Stimulated activated CD8-positive, alpha-beta memory T cell treated with anti-CD3 and anti-CD28 coated beads, Interleukin-12 subunit alpha, Interleukin-12 subunit beta, amount 100 ng/mL, for 4 hours (primary cell): ENCODE measurements at regions not wholly inside any gene's neighbourhood (a gene's known extent, or its start where the extent isn't known, plus 50 kb on each side); places are given as distances from the start of the nearest gene placed in this dataset.

ENCODE experiments used
- DNase-seq: peaks from one replicate; pipeline ENCODE4 v3.0.0-alpha.2; 2020; ENCODE audit warnings: low read depth

DNA sequence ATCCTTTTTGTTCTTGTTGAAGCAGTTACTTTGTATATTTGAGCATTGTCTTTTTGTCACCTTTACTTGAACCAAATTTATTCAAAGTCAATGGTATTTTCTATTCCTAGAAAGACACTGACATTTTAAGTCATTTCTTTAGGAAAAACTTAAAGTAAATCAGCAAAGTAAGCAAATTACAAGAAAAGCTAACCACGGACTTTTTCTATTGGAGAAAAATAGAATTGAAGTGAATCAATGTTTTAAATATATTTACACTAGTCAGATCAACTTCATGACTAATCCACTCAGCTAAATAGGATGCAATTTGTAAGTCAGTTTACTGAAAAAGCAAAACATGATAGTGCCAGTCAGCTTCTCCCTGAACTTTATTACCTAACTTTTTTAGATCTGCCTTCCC is 733.8 kb upstream of the ALCAM start:
- no peak for DNase-seq

DNA sequence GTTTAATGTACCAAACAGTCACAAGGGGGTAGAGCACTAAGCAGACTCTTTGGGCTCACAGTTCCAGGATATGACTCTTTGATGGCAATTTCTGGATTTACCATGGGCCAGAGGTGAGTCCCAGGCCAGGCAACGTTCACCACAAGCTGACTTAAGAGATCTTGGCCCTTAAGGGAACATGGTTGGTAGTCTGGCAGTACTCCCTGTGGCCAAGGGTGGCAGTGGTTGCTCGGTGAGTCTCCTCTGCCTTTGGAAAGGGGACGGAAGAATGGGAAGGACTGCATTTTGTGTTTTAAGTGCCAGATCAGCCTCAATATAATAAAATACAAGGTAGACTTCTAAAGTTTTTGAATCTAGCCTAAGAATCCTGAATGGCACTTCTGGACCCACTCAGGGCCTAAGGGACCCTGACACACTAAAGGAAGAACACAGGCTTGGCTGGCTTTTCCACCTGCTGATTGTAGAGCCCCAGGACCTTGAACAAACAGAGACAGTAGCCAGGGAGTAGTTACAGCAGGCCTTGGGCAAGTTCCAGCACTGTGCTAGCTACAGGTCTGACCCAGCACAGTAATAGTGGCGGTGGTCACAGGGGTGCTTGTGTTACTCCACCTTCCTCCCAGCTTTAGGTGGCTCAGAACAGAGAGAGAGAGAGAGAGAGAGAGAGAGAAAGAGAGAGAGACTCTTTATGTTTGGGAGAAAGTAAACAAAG is 730.7 kb upstream of the ALCAM start:
- DNase-seq, result no peak

DNA sequence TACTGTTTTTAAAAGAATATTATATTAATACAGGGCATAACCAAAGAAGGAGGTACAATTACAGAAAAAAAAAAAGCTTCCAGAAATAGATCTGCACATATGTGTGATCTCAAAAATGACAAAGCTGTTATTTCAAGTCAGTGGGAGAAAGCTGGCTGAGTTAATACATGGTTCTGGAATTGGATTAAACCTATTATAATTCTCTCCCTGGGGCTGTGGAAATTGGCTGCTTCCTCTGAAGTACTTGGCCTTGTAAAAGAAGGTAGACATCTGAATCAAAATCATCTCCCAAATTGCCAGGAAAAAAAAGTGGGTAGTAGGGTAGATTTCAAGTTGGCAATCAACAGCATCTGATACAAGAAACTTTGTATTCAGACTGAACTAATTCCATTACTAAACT is 723.9 kb upstream of the ALCAM start:
- no peak for DNase-seq

DNA sequence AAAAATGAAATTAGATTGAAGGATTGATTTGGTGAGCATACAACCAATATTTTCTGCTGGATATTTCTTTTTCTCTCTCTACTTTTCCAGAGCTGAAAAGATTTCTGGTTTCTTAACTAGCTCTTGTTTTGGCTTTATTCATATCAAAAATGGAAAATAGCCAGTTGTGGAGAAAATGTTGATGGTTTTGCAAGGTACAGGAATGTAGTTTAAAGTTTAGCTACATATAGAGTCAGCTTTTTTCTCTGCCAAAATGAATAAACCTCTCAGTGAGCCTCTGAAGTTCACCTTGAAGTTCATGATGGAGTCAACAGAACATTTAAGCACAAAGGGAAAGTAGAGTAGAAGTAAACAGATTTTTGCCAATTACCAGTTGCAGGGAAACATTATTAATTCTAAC is 720.5 kb upstream of the ALCAM start:
- no peak for DNase-seq

DNA sequence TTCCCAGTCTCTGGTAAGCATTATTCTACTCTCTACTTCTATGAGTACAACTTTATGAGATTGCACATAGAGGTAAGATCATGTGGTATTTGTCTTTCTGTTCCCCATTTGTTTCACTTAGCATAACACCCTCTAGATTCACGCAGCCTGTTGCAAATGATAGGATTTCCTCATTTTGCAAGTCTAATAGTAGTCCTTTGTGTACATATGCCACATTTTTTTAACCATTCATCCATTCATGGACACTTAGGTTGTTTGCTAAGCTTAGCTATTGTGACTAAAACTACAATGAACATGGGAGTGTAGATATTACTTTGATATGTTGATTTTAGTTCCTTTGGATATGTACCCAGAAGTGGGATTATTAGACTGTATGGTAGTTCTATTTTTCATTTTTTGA is 717.9 kb upstream of the ALCAM start:
- DNase-seq, result no peak

DNA sequence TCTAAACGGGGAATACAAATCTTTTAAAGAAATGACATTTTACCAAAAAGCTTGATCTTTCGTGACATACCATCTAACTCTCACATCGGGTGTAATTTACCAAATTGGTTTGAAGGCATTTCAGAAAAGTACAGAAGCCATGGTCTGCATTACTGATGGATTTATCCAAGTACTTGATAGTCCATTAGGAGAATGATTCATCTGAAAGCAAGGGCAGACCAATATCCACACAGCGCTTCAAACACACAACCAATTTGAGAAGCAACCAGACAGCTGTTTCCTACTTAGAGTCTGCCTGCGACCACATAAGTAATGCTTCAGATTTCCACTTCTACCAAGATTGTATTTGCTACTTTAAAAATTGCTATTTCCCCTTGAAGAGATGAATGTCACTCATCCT is 697.6 kb upstream of the ALCAM start:
- DNase-seq, result no peak

DNA sequence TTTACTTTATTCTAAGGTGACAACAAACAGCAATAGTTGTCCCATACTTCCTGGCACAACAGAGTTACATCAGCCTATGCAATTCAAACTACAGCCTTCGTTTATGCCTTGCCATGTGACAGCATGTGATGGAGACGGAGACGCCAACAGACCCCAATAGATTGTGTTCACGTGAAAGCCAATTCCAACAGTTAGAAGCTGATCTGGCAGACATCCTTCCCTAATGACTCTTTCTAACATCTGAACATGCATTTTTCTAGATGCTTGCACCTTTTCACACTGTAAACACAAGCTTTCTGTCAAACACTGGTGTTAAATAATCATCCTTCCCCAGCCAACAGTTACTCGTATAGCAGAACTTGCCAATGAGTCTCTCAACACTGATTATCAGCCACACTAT is 694.4 kb upstream of the ALCAM start:
- DNase-seq, result no peak

DNA sequence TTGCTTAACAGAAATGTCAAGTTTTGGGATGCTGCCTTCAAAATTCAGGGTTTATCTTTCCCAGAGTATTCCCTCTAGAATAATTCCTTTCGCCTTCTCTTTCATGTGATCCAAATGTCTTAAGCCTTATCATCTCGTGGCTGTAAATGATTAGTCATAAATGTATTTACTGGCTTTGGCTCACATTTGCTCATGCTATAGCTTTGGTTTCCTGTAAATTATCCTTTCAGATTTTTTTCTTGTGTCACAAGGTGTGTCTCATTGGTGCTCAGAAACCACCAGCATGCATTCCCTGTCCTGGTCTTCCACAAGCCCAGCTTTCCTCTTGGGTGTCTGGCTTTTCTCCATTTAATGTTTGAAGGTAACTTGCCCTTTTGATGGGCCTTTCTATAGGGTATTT is 692.7 kb upstream of the ALCAM start:
- DNase-seq, result no peak

DNA sequence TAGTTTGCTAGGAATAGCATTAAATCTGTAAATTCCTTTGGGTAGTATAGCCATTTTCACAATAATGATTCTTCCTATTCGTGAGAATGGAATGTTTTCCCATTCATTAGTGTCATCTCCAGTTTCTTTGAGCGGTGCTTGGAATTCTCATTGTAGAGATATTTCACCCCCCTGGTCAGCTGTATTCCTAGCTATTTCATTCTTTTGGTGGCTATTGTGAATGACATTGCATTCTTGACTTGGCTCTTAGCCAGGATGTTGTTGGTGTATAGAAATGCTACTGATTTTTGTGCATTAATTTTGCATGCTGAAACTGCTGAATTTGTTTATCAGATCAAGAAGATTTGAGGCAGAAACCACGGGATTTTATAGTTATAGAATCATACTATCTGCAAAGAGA is 690.5 kb upstream of the ALCAM start:
- DNase-seq, result no peak

DNA sequence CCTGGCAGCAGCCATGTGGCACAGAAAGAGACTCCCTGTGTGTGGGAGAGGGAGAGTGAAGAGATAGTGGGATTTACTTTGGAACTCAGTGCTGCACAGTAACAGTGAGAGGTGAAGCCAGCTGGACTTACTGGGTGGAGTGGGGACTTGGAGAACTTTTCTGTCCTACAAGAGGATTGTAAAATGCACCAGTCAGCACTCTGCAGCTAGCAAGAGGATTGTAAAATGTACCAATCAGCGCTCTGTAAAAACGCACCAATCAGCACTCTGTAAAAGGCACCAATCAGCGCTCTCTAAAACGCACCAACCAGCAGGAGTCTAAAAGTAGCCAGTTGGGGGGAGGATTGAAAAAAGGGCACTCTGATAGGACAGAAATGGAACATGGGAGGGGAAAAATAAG is 688.8 kb upstream of the ALCAM start:
- no peak for DNase-seq

DNA sequence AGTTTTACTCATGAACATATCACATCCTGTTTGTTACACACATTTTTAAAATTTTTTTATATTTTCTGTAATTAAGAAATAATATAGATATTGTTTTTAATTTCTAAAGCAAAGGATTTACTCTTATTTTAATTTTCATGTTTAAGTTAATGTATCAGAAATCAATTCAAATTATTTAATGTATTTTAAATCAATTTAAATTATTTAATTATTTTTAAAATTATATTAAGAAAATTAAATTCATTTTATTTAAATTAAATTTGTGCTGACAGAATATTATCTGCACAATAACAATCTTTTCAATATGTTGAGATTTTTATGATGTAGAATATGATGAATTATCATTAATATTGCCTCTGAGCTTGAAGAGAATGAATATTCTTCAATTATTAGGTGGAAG is 681.2 kb upstream of the ALCAM start:
- no peak for DNase-seq

DNA sequence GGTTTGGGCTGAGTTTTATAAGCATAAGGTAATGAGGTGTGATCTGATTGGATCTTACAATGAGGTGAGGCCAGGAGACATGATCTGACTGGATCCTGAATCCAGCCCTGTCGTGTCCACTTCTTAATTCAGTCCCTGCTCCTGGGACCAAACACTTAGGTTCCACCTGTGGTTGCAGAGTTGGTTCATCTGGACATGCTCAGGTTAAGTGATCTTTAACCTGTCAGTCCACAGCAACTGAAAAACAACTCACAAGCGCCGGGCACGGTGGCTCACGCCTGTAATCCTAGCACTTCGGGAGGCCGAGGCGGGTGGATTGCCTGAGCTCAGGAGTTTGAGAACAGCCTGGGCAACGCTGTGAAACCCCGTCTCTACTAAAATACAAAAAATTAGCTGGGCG is 679.3 kb upstream of the ALCAM start:
- DNase-seq, result no peak

DNA sequence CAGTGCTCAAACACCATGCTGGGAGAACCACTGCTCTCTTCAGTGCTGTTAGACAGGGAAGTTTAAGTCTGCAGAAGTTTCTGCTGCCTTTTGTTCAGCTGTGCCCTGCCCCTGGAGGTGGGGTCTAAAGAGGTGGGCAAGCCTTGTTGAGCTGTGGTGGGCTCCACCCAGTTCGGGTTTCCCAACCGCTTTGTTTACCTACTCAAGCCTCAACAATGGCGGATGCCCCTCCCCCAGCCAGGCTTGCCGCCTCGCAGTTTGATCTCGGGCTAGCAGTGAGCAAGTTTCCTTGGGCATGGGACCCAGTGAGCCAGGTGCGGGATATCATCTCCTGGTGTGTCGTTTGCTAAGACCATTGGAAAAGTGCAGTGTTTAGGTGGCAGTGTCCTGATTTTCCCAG is 670.2 kb upstream of the ALCAM start:
- no peak for DNase-seq

DNA sequence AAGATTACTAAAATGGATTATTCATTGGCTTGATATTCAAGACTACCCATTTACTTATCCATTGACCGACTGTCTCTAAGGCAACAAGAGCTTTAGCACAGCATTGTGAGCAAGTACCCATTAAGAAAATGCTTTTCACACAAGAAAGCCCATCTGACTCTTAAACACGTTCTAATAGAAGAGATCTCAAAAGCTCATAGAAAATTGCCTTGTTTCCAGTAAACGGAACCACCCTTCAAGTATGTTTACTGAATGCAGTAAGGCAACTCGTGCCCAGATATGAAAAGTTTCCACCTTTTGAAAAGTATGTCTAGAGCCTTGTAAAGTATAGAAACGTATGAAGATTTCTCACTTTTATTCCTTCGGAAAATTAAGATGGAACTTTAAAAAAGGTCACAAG is 655.3 kb upstream of the ALCAM start:
- DNase-seq, result no peak

DNA sequence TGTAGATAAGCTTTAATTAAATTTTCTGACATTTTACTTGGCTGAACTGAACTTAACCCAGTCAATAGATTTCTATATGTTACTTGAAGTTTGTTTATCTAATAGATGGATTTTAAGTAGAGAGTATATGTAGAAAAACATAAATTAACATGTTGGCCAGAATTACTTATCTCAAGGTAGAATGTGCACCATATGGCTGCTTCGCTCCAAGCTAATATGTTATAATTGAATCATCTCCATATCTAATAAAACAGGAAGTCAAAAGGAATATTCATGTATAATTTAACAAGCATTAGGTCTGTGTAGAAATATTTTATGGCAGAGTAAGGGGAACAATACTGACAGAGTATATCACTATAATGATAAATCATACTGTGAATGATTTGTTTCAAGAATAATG is 650.7 kb upstream of the ALCAM start:
- no peak for DNase-seq

DNA sequence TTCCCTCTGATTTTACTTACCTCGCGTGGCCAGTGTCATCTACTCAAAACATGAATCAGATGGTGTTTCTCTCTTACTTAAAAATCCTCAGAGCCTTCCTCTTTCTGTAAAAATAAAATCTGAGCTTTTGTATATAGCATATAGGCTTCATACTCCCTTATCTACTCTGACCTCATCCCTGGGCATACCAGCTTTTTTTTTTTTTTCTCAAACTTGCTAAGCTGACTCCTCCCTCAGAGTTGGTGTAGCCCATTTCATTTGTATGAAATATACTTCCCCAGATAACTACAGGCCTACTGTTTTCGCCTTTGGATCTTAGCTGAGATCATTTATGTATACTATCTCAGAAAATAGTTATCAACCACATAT is 648.9 kb upstream of the ALCAM start:
- no peak for DNase-seq

DNA sequence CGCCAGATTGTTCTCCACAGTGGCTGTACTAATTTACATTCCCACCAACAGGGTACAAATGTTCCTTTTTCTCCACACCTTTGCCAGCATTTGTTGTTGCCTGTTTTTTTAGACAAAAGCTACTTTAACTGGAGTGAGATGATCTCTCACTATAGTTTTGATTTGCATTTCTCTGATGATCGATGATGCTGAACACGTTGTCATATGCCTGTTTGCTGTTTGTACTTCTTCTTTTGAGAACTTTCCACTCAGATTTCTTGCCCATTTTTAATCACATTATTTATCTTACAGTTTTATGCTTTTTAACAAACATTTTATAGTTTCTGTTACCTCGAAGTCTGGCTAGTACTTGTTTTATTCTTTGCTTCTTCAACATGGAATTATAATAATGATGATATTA is 643.7 kb upstream of the ALCAM start:
- DNase-seq, result no peak

DNA sequence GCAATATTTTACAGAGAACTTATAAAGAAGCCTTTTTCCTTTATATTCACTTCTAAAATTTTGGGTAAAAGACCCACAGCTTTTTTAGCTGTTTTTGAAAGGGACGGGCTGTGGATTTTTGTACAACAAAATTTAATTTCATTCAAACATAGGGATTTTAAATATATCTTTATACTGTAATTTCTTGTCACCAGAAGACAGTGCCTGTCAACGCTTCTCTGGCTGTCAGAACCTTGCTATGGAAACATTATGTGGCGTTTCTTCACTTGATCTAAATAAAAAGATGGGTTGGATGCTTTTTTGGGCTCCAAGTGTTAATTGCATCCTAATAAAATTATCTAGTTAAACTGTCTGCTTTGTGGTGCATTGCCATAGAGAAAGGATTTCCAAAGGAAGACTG is 635.6 kb upstream of the ALCAM start:
- no peak for DNase-seq

DNA sequence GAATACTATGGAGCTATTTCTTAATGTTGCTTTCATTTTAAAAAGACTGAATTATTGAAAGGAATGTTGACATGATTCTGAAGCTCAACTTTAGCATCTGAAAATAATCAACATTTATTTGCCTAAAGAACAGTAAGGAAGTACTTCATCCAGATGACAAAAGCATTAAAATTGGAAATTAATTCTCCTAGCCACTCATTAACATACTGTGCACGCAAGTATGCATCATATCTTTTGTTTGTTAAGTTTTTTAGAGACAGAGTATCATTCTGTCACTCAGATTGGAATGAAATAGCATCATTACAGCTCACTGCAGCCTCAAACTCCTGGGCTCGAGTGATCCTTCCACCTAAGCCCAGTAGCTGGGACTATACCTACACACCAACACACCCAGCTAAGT is 632.1 kb upstream of the ALCAM start:
- DNase-seq, result no peak

DNA sequence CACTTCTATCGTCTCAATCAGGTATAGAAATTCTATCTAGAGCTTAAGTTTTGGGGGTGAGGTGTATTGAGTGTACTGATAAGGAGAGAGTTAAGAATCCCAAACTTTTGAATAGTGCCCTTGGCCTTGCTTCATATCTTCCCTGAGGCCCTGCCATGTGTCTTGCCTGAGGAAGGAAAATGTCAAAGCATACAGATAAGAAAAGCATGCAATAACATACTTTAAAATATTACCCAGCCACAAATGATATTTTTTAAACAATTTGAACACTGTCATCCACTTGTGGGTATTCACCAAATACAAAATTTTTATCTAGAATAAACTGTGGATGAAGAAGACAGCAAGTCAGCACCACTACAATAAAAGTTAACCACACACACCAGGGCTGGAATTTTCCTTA is 631.0 kb upstream of the ALCAM start:
- no peak for DNase-seq

DNA sequence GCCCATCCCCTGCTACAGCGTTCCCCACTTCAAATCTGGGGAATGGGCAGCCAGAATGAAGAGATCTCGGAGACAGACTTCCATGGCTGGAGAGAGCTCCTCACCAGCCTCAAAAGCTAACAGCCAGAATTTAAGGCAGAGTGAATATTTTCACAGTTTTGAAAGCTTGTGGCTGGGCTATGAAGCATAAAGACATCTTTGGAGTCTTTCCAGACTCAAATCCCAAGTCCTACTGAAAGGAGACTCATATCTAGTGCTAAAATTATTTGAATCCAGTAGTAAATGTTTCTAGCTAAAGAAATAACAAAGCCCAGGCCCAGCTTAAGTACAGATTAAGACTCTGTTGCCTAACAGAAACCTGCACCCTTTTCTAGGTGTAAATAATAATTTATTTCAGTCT is 628.4 kb upstream of the ALCAM start:
- DNase-seq, result no peak

DNA sequence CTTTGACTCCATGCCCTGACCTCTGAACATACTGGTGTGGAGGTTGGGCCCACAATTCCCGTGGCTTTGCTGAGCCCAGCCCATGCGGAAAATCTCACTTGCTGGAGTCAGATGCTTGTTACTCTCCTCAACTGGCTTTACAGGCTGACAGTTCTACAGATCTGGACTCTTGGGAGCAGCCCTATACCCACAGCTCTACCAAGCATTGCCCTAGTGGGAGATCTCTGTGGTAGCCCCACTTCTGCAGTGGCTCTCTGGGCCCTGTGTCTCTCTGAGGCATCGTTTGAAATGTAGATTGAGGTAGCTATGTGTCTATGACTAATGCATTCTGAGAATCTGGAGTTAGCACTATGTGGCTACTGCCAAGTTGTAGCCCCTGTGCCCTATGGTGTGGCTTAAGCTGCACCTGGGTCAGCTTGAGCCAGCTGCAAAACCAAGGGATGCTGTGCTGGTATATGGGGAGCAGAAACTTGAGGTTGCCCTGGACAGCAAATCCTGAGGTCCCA is 625.8 kb upstream of the ALCAM start:
- DNase-seq, result no peak

DNA sequence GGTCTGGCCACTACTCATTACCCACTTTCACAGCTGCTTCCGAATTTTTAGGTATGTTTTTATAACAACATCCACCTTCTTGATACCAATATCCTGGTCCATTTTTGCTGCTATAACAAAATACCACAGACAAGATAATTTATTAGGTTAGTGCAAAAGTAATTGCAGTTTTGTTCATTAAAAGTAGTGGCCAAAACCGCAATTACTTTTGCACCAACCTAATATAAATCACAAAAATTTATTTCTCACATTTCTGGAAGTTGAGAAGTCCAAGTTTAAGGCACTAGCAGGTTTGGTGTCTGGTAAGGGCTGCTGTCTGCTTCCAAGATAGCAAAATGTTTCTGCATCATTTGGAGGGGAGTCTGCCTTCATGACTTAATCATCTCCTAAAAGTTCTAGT is 624.7 kb upstream of the ALCAM start:
- DNase-seq, result no peak

DNA sequence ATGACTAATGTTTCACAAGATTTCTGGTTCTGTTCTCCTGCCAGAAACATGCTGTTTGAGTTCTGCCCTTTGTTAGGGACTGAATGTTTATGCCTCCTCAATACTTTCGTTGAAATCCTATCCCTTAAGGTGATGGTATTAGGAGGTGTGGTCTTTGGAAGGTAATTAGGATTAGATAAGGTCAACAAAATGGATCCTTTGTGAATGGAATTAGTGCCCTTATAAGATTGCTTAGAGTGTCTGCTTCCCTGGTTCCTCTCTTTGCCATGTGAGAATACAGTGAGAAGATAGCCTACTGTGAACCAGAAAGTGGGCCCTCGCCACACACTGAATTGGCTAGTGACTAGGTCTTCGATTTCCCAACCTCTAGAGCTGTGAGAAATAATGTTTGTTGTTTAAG is 621.4 kb upstream of the ALCAM start:
- DNase-seq, result no peak

DNA sequence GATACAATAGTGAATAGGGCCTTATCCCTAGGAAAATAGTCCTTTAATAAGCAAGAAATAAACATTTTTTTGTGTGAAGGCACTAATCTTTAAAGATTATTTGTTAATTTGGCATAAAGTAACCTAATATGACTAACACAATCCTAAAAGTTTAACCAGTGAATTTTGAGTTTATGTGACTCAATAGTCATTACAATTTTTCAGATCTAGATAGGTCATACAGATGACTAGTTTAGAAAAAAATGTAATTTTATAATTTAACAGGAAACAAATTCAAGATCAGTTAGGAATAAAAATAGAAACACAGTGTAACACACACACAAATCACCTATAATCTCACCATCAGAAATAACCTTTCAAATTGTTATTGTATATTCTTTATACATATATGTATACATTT is 620.7 kb upstream of the ALCAM start:
- DNase-seq, result no peak
